Liver (tissue), 3 donors: ENCODE measurements at regions not wholly inside any gene's neighbourhood (a gene's known extent, or its start where the extent isn't known, plus 50 kb on each side); places are given as distances from the start of the nearest gene placed in this dataset.

Experiments
- CTCF ChIP-seq: fragments of 150-350 bp; IDR thresholded peaks from 2 replicates; pipeline ENCODE4 v1.5.1; 2017; ENCODE audit warnings: improper control_type of control experiment, low read depth, low read length; ENCODE audit not compliant: missing input control
- HNF4G ChIP-seq: IDR thresholded peaks from 2 replicates; pipeline ENCODE4 v1.6.1; 2016; ENCODE audit warnings: antibody characterized with exemption
- NR2F2 ChIP-seq: IDR thresholded peaks from 2 replicates; pipeline ENCODE4 v1.6.1; 2016; ENCODE audit warnings: antibody characterized with exemption
- RAD21 ChIP-seq, 2 donors: IDR thresholded peaks; 2 replicates each; pipeline ENCODE4 v1.6.1; 2016; ENCODE audit warnings: antibody characterized with exemption in 2 of 2, mild to moderate bottlenecking in 2 of 2
- YY1 ChIP-seq: IDR thresholded peaks from 2 replicates; pipeline ENCODE4 v1.6.1; 2016; ENCODE audit warnings: antibody characterized with exemption, mild to moderate bottlenecking
- TF ChIP-seq, protein P1 (sequence below): IDR thresholded peaks from 2 replicates; pipeline ENCODE4 v1.6.1; 2016; ENCODE audit warnings: antibody characterized with exemption
- donor health status: healthy.
- donor health status: healthy.

- TF ChIP-seq YY1 (no peak), CTCF (no peak), HNF4G (no peak), RAD21 (IDR thresholded peaks at IDR 0.05) (no peak), NR2F2 (no peak)
- TF ChIP-seq, protein P1, sequence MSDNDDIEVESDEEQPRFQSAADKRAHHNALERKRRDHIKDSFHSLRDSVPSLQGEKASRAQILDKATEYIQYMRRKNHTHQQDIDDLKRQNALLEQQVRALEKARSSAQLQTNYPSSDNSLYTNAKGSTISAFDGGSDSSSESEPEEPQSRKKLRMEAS: no peak
Observed at GRCh38 chr4:74522251-74522991, 77.5 kb downstream of the AREG start.
